HEK293T (cell line): ENCODE measurements at regions not wholly inside any gene's neighbourhood (a gene's known extent, or its start where the extent isn't known, plus 50 kb on each side); places are given as distances from the start of the nearest gene placed in this dataset.
"Not testable (repeated sequence)": the region's sequence is repeated elsewhere in the genome, so short reads cannot be mapped to it uniquely, and the experiment has no call there.

Source experiments
- CTCF ChIA-PET: fragments of 350-600 bp; formaldehyde crosslinking; extraction: SDS; loops from one replicate; lab custom pipeline; 2021; ENCODE audit warnings: antibody characterized with exemption, inconsistent platforms; lab: Yijun Ruan, JAX
- POLR2A ChIA-PET: fragments of 350-600 bp; formaldehyde crosslinking; extraction: SDS; loops from one replicate; lab custom pipeline; 2020; ENCODE audit warnings: antibody characterized with exemption, inconsistent platforms; lab: Yijun Ruan, JAX
- DNase-seq: peaks from one replicate; pipeline ENCODE4 v3.0.0; 2012; ENCODE audit warnings: mixed read lengths; ENCODE audit errors: extremely low spot score
- ARNT ChIP-seq: fragments of 450-650 bp; IDR thresholded peaks from 2 replicates; pipeline ENCODE4 v1.6.1; 2017; ENCODE audit warnings: mild to moderate bottlenecking
- BHLHE40 ChIP-seq: fragments of 450-650 bp; IDR thresholded peaks from 2 replicates; pipeline ENCODE4 v1.6.1; 2016; ENCODE audit warnings: mild to moderate bottlenecking, moderate library complexity, borderline replicate concordance
- CTBP1 ChIP-seq: fragments of 450-650 bp; IDR thresholded peaks from 2 replicates; pipeline ENCODE4 v1.6.1; 2016; ENCODE audit warnings: borderline replicate concordance
- ELF4 ChIP-seq: fragments of 450-650 bp; IDR thresholded peaks from 2 replicates; pipeline ENCODE4 v1.6.1; 2017; ENCODE audit warnings: antibody characterized with exemption
- FOXA1 ChIP-seq: fragments of 450-650 bp; IDR thresholded peaks from 2 replicates; pipeline ENCODE4 v1.6.1; 2016; ENCODE audit warnings: mild to moderate bottlenecking
- FOXK2 ChIP-seq: fragments of 450-650 bp; IDR thresholded peaks from 2 replicates; pipeline ENCODE4 v1.6.1; 2016; ENCODE audit warnings: mild to moderate bottlenecking
- FOXM1 ChIP-seq: fragments of 450-650 bp; IDR thresholded peaks from 2 replicates; pipeline ENCODE4 v1.6.1; 2017; ENCODE audit warnings: mild to moderate bottlenecking, borderline replicate concordance
- HDGF ChIP-seq: fragments of 450-650 bp; IDR thresholded peaks from 2 replicates; pipeline ENCODE4 v1.6.1; 2017; ENCODE audit warnings: antibody characterized with exemption, borderline replicate concordance
- L3MBTL2 ChIP-seq: fragments of 450-650 bp; conservative IDR thresholded peaks from 2 replicates; pipeline ENCODE4 v1.6.1; 2016; ENCODE audit warnings: mild to moderate bottlenecking
- LEF1 ChIP-seq: fragments of 450-650 bp; IDR thresholded peaks from 2 replicates; pipeline ENCODE4 v1.6.1; 2017; ENCODE audit warnings: mild to moderate bottlenecking, borderline replicate concordance
- NFRKB ChIP-seq: fragments of 450-650 bp; IDR thresholded peaks from 2 replicates; pipeline ENCODE4 v1.6.1; 2016; ENCODE audit warnings: mild to moderate bottlenecking, moderate library complexity
- SP1 ChIP-seq: fragments of 450-650 bp; IDR thresholded peaks from 2 replicates; pipeline ENCODE4 v1.6.1; 2017
- SUZ12 ChIP-seq: fragments of 450-650 bp; IDR thresholded peaks from 2 replicates; pipeline ENCODE4 v1.6.1; 2016; ENCODE audit warnings: mild to moderate bottlenecking
- TARDBP ChIP-seq: fragments of 450-650 bp; IDR thresholded peaks from 2 replicates; pipeline ENCODE4 v1.6.1; 2016
- ZNF384 ChIP-seq: fragments of 450-650 bp; IDR thresholded peaks from 2 replicates; pipeline ENCODE4 v1.6.1; 2016
- TF ChIP-seq, protein P1 (sequence below): fragments of 450-650 bp; IDR thresholded peaks from 2 replicates; pipeline ENCODE4 v1.6.1; 2016

- POLR2A ChIA-PET: no interaction called here
- CTCF ChIA-PET: no interaction called here
- TF ChIP-seq CTBP1 (no peak), FOXK2 (no peak), FOXM1 (no peak), BHLHE40 (no peak), FOXA1 (no peak), TARDBP (no peak), ZNF384 (no peak), ARNT (no peak), NFRKB (no peak), ELF4 (no peak), SUZ12 (no peak), L3MBTL2 (no peak), HDGF (no peak)
- TF ChIP-seq, protein P1, sequence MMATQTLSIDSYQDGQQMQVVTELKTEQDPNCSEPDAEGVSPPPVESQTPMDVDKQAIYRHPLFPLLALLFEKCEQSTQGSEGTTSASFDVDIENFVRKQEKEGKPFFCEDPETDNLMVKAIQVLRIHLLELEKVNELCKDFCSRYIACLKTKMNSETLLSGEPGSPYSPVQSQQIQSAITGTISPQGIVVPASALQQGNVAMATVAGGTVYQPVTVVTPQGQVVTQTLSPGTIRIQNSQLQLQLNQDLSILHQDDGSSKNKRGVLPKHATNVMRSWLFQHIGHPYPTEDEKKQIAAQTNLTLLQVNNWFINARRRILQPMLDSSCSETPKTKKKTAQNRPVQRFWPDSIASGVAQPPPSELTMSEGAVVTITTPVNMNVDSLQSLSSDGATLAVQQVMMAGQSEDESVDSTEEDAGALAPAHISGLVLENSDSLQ: no peak
These were observed 291.2 kb upstream of the HS3ST5 start for GRCh38 chr6:114634016-114634415.

DNA sequence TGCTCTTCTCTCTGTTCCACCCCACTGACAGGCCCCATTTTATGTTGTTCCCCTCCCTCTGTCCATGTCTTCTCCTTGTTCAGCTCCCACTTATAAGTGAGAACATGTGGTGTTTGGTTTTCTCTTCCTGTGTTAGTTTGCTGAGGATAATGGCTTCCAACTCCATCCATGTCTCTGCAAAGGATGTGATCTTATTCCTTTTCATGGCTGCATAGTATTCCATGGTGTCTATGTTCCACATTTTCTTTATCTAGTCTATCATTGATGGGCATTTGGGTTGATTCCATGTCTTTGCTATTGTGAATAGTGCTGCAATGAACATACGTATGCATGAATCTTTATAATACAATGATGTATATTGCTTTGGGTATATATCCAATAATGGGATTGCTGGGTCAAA is 283.4 kb upstream of the HS3ST5 start:
- CTCF ChIA-PET, DNase-seq, POLR2A ChIA-PET: not testable (repeated sequence)

More at GRCh38 chr6:114634016-114634415, 291.2 kb upstream of the HS3ST5 start:
- no peak for DNase-seq

DNA sequence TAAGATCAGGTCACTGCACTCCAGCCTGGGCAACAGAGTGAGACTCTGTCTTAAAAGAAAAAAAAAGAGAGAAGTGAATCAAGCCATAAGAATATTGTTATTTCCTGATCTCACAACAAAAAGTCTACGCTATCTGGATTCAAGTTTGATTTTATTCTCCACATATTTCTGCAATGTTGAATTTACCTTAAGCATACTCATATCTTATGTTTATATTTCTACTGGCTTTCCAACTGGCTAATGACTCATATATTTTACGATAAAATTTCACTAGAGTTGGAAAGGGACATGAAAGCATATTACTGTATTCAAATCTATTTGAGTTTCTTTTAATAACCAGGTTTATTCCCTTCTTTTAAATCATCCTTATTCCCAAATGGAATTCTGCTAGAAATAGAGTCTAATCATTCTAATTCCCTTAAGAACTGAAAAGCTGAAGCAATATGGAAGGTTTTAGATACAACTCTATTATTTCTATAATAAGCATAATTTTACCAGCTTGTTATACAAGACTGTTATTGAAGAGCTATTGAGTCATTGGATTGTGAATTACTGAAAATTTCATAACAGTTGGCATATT is 276.9 kb upstream of the HS3ST5 start:
- ChIA-PET CTCF (no interaction called here), POLR2A (no interaction called here)
- TF ChIP-seq BHLHE40: no peak
- no peak for TF ChIP-seq CTBP1
- no peak for TF ChIP-seq FOXK2
- TF ChIP-seq ZNF384: no peak
- no peak for TF ChIP-seq ELF4
- TF ChIP-seq HDGF: no peak
- no peak for TF ChIP-seq L3MBTL2
- no peak for TF ChIP-seq FOXM1
- TF ChIP-seq ARNT: no peak
- TF ChIP-seq SP1: no peak
- no peak for TF ChIP-seq TARDBP
- no peak for TF ChIP-seq NFRKB
- no peak for TF ChIP-seq FOXA1
- no peak for TF ChIP-seq LEF1
- TF ChIP-seq, protein P1: no peak
- TF ChIP-seq SUZ12: no peak
- no peak for DNase-seq

DNA sequence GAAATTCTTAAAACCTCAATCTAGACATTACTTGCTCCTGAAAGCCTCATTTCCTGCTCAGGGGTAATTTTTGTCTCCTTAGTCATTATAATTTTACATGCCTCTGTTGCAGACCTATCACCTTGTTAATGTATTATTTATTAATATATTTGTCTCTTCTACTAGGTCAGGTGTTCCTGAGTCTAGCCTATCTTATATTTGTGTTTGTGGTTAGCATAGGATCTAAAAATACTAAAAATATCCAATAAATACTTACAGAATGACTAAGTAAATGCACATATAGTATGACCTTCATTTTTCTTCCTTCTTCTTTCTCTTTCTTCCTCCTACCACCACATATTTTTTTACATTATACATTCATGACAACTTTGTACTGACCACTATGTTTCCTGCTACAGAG is 268.9 kb upstream of the HS3ST5 start:
- TF ChIP-seq TARDBP: no peak
- no peak for TF ChIP-seq SP1
- no peak for TF ChIP-seq CTBP1
- TF ChIP-seq L3MBTL2: no peak
- no peak for TF ChIP-seq LEF1
- no peak for TF ChIP-seq FOXK2
- no peak for TF ChIP-seq BHLHE40
- no peak for TF ChIP-seq ELF4
- TF ChIP-seq ARNT: no peak
- TF ChIP-seq ZNF384: no peak
- TF ChIP-seq FOXM1: no peak
- TF ChIP-seq, protein P1: no peak
- no peak for TF ChIP-seq FOXA1
- TF ChIP-seq NFRKB: no peak
- TF ChIP-seq HDGF: no peak
- no peak for TF ChIP-seq SUZ12
- DNase-seq: no peak
- ChIA-PET CTCF (no interaction called here), POLR2A (no interaction called here)

GRCh38 chr6:114608091-114608490 is 265.3 kb upstream of the HS3ST5 start:
- DNase-seq: no peak
- TF ChIP-seq ARNT (no peak), TARDBP (no peak), L3MBTL2 (no peak), LEF1 (no peak), HDGF (no peak), FOXK2 (no peak), FOXM1 (no peak), ELF4 (no peak), ZNF384 (no peak), CTBP1 (no peak), SUZ12 (no peak), NFRKB (no peak), BHLHE40 (no peak), SP1 (no peak), FOXA1 (no peak)
- TF ChIP-seq, protein P1: no peak
- ChIA-PET POLR2A (no interaction called here), CTCF (no interaction called here)

GRCh38 chr6:114605656-114606055 is 262.8 kb upstream of the HS3ST5 start:
- CTCF ChIA-PET: no interaction called here
- TF ChIP-seq FOXK2 (no peak), L3MBTL2 (no peak), BHLHE40 (no peak), FOXM1 (no peak), NFRKB (no peak), SP1 (no peak), ARNT (no peak), ELF4 (no peak), HDGF (no peak), LEF1 (no peak), ZNF384 (no peak), SUZ12 (no peak)
- TF ChIP-seq, protein P1: no peak
- POLR2A ChIA-PET: no interaction called here
- no peak for DNase-seq
